22Rv1 (cell line): ENCODE measurements at regions not wholly inside any gene's neighbourhood (a gene's known extent, or its start where the extent isn't known, plus 50 kb on each side); places are given as distances from the start of the nearest gene placed in this dataset.

Source experiments
- ZFX ChIP-seq: fragments of 450-650 bp; IDR thresholded peaks from 2 replicates; pipeline ENCODE4 v1.6.1; 2017; ENCODE audit warnings: antibody characterized with exemption, borderline replicate concordance
- TF ChIP-seq, protein P1 (sequence below): fragments of 450-650 bp; IDR thresholded peaks from 2 replicates; pipeline ENCODE4 v1.5.1; 2017; ENCODE audit warnings: mild to moderate bottlenecking

DNA sequence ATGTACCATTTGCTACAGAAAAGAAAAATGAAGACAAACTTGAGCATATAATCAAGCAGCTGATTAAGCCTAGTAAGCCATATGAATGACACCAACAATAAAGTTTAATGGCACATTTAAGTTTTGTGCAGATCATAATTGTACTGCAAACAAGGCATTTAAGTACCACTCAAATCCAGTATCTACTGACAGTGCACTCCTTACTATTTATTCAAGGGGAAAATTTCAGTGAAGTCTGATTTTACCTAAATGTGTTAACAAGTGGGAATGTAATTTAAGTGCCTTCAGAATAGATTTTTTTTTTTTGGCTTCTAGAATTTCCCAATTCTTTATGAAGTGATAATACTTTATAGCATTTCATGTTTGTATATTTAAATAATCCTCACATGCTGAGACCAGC, 341.0 kb upstream of the POU5F2 start:
- TF ChIP-seq, protein P1, sequence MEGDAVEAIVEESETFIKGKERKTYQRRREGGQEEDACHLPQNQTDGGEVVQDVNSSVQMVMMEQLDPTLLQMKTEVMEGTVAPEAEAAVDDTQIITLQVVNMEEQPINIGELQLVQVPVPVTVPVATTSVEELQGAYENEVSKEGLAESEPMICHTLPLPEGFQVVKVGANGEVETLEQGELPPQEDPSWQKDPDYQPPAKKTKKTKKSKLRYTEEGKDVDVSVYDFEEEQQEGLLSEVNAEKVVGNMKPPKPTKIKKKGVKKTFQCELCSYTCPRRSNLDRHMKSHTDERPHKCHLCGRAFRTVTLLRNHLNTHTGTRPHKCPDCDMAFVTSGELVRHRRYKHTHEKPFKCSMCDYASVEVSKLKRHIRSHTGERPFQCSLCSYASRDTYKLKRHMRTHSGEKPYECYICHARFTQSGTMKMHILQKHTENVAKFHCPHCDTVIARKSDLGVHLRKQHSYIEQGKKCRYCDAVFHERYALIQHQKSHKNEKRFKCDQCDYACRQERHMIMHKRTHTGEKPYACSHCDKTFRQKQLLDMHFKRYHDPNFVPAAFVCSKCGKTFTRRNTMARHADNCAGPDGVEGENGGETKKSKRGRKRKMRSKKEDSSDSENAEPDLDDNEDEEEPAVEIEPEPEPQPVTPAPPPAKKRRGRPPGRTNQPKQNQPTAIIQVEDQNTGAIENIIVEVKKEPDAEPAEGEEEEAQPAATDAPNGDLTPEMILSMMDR = no peak
- TF ChIP-seq ZFX = no peak
